H9 (cell line): ENCODE measurements at regions not wholly inside any gene's neighbourhood (a gene's known extent, or its start where the extent isn't known, plus 50 kb on each side); places are given as distances from the start of the nearest gene placed in this dataset.

Source experiments
- DNase-seq: peaks from one replicate; pipeline ENCODE4 v3.0.0-alpha.2; 2017
- H2AFZ ChIP-seq: one replicate; pipeline ENCODE4 v1.6.1; 2013; ENCODE audit warnings: mild to moderate bottlenecking, low read length, control low read depth, moderate library complexity
- H2AK5ac ChIP-seq: 2 replicates; pipeline ENCODE4 v1.6.1; 2013; ENCODE audit warnings: low read length, control low read depth, mixed read lengths; ENCODE audit not compliant: insufficient read length
- H2BK120ac ChIP-seq: one replicate; pipeline ENCODE4 v1.6.1; 2013; ENCODE audit warnings: low read depth, mild to moderate bottlenecking, low read length, control low read depth, inconsistent platforms; ENCODE audit not compliant: poor library complexity, severe bottlenecking
- H2BK12ac ChIP-seq: 2 replicates; pipeline ENCODE4 v1.6.1; 2013; ENCODE audit warnings: low read length, control low read depth, mixed read lengths, low read depth; ENCODE audit not compliant: insufficient read length
- H2BK15ac ChIP-seq: 2 replicates; pipeline ENCODE4 v1.6.1; 2013; ENCODE audit warnings: low read depth, low read length, control low read depth
- H2BK20ac ChIP-seq: one replicate; pipeline ENCODE4 v1.6.1; 2013; ENCODE audit warnings: low read depth, mild to moderate bottlenecking, low read length, control low read depth, inconsistent platforms; ENCODE audit not compliant: poor library complexity, severe bottlenecking
- H2BK5ac ChIP-seq: 2 replicates; pipeline ENCODE4 v1.6.1; 2013; ENCODE audit warnings: low read length, control low read depth, mixed read lengths; ENCODE audit not compliant: insufficient read length
- H3K14ac ChIP-seq: 2 replicates; pipeline ENCODE4 v1.6.1; 2013; ENCODE audit warnings: low read length, control low read depth; ENCODE audit not compliant: insufficient read depth
- H3K18ac ChIP-seq: 2 replicates; pipeline ENCODE4 v1.6.1; 2013; ENCODE audit warnings: low read depth, mild to moderate bottlenecking, mixed read lengths, low read length, control low read depth; ENCODE audit not compliant: insufficient read length
- H3K23ac ChIP-seq: 2 replicates; pipeline ENCODE4 v1.6.1; 2013; ENCODE audit warnings: low read length, control low read depth, mixed read lengths, low read depth; ENCODE audit not compliant: insufficient read length
- H3K23me2 ChIP-seq: 2 replicates; pipeline ENCODE4 v1.6.1; 2013; ENCODE audit warnings: low read depth, mild to moderate bottlenecking, mixed read lengths, low read length, control low read depth; ENCODE audit not compliant: insufficient read length, poor library complexity, severe bottlenecking
- H3K27ac ChIP-seq: 2 replicates; pipeline ENCODE4 v1.5.1; 2013; ENCODE audit warnings: low read length, control low read depth, mixed read lengths, low read depth; ENCODE audit not compliant: insufficient read length
- H3K27me3 ChIP-seq: 2 replicates; pipeline ENCODE4 v1.6.1; 2013; ENCODE audit warnings: low read length, control low read depth, inconsistent platforms; ENCODE audit not compliant: insufficient read depth
- H3K4ac ChIP-seq: 2 replicates; pipeline ENCODE4 v1.6.1; 2013; ENCODE audit warnings: low read depth, mild to moderate bottlenecking, control low read depth, inconsistent platforms, low read length, moderate library complexity
- H3K4me1 ChIP-seq: 2 replicates; pipeline ENCODE4 v1.6.1; 2013; ENCODE audit warnings: low read length, control low read depth, inconsistent platforms; ENCODE audit not compliant: insufficient read depth
- H3K4me2 ChIP-seq: 2 replicates; pipeline ENCODE4 v1.6.1; 2013; ENCODE audit warnings: low read length, control low read depth, mixed read lengths; ENCODE audit not compliant: insufficient read length, insufficient read depth
- H3K56ac ChIP-seq: 2 replicates; pipeline ENCODE4 v1.6.1; 2013; ENCODE audit warnings: low read depth, mild to moderate bottlenecking, mixed read lengths, low read length, control low read depth; ENCODE audit not compliant: insufficient read length
- H3K79me1 ChIP-seq: 2 replicates; pipeline ENCODE4 v1.6.1; 2013; ENCODE audit warnings: low read depth, mild to moderate bottlenecking, moderate library complexity, low read length, control low read depth, inconsistent platforms; ENCODE audit not compliant: insufficient read depth, poor library complexity, severe bottlenecking
- H3K79me2 ChIP-seq: 2 replicates; pipeline ENCODE4 v1.6.1; 2013; ENCODE audit warnings: low read length, control low read depth, inconsistent platforms; ENCODE audit not compliant: insufficient read depth
- H3K9ac ChIP-seq: 2 replicates; pipeline ENCODE4 v1.6.1; 2013; ENCODE audit warnings: low read length, control low read depth, mixed read lengths; ENCODE audit not compliant: insufficient read length; ENCODE audit errors: extremely low read depth
- H3K9me3 ChIP-seq: one replicate; pipeline ENCODE4 v1.6.1; 2013; ENCODE audit warnings: low read depth, low read length, inconsistent platforms; ENCODE audit not compliant: control insufficient read depth
- H3T11ph ChIP-seq: one replicate; pipeline ENCODE4 v1.6.1; 2013; ENCODE audit warnings: mild to moderate bottlenecking, low read length, control low read depth, inconsistent platforms
- H4K20me1 ChIP-seq: one replicate; pipeline ENCODE4 v1.6.1; 2013; ENCODE audit not compliant: control insufficient read depth, insufficient read length, insufficient read depth
- H4K5ac ChIP-seq: 2 replicates; pipeline ENCODE4 v1.6.1; 2013; ENCODE audit warnings: low read depth, mild to moderate bottlenecking, mixed read lengths, low read length, control low read depth; ENCODE audit not compliant: insufficient read length
- H4K8ac ChIP-seq: replicated peaks from 2 replicates; pipeline ENCODE4 v1.6.1; 2013; ENCODE audit warnings: low read length, control low read depth, mixed read lengths, low read depth; ENCODE audit not compliant: insufficient read length
- H4K91ac ChIP-seq: 2 replicates; pipeline ENCODE4 v1.6.1; 2013; ENCODE audit warnings: low read depth, mild to moderate bottlenecking, moderate library complexity, mixed read lengths, low read length, control low read depth; ENCODE audit not compliant: insufficient read length
- H3K27ac Mint-ChIP-seq, 3 experiments: 2 replicates in 2 of 3; 3 replicates in 1 of 3; pipeline ENCODE4 v1.8.0; 2020 to 2021; ENCODE audit warnings: mixed read lengths in 3 of 3, mild to moderate bottlenecking in 1 of 3, moderate library complexity in 1 of 3
- H3K27me3 Mint-ChIP-seq: 2 replicates; pipeline ENCODE4 v1.8.0; 2021; ENCODE audit warnings: low read depth, mild to moderate bottlenecking, moderate library complexity, mixed read lengths
- H3K36me3 Mint-ChIP-seq, 3 experiments: 2 replicates in 2 of 3; 3 replicates in 1 of 3; pipeline ENCODE4 v1.8.0; 2020 to 2021; ENCODE audit warnings: low read depth in 3 of 3, mixed read lengths in 3 of 3; ENCODE audit not compliant: insufficient read depth in 1 of 3
- H3K4me1 Mint-ChIP-seq, 2 experiments: 2 replicates each; pipeline ENCODE4 v1.8.0; 2020; ENCODE audit warnings: mixed read lengths in 2 of 2
- H3K4me3 Mint-ChIP-seq, 2 experiments: 2 replicates in 1 of 2; 3 replicates in 1 of 2; pipeline ENCODE4 v1.8.0; 2020 to 2021; ENCODE audit warnings: mild to moderate bottlenecking in 2 of 2, mixed read lengths in 2 of 2, moderate library complexity in 1 of 2
- H3K9me3 Mint-ChIP-seq, 2 experiments: 2 replicates in 1 of 2; 3 replicates in 1 of 2; pipeline ENCODE4 v1.8.0; 2020; ENCODE audit warnings: mild to moderate bottlenecking in 2 of 2, mixed read lengths in 2 of 2, moderate library complexity in 1 of 2
- CTCF ChIP-seq: fragments of 200-600 bp; sonication (generic); conservative IDR thresholded peaks from 3 replicates; pipeline ENCODE4 v1.8.0; 2021; ENCODE audit warnings: antibody characterized with exemption, mild to moderate bottlenecking
- WGBS: extraction: QIAGEN DNeasy Blood & Tissue Kit; methylation state at CpG from one replicate; pipeline ENCODE4 v1.1.7; 2013; ENCODE audit warnings: missing lambda C conversion rate, low lambda C conversion rate, mixed read lengths; ENCODE audit not compliant: insufficient read length; ENCODE audit errors: extremely low coverage; 5-methylcytosine and 5-hydroxymethylcytosine counted together

- H3K9ac ChIP-seq, result no peak overlapping the region
- H2BK5ac ChIP-seq, result no peak overlapping the region
- no peak overlapping the region for H2BK20ac ChIP-seq
- H3K79me1 ChIP-seq, result no peaks in the 10 kb centered on the region
- no peaks in the 10 kb centered on the region for H3K4me1 ChIP-seq
- peaks cover 7% of the 10 kb centered on the region for H3K9me3 ChIP-seq
- Mint-ChIP-seq H3K36me3 (peaks cover 16 to 28% (median 17%) of the 10 kb centered on the region in 3 experiments), H3K4me3 (no peak overlapping the region), H3K9me3 (peaks cover 24 to 29% of the 10 kb centered on the region in 2 experiments), H3K4me1 (no peaks in the 10 kb centered on the region), H3K27ac (no peak overlapping the region), H3K27me3 (peaks cover 2% of the 10 kb centered on the region; the same call in 1 of the 2 replicates)
- no peak for TF ChIP-seq CTCF
- no peak overlapping the region for H3K23ac ChIP-seq
- H3K4me2 ChIP-seq, result no peak overlapping the region
- no peak overlapping the region for H3T11ph ChIP-seq
- no peaks in the 10 kb centered on the region for H3K23me2 ChIP-seq
- no peaks in the 10 kb centered on the region for H4K20me1 ChIP-seq
- no peaks in the 10 kb centered on the region for H3K79me2 ChIP-seq
- H3K56ac ChIP-seq, result no peak overlapping the region
- no peak overlapping the region for H2BK120ac ChIP-seq
- no peak overlapping the region for H4K8ac ChIP-seq
- H4K5ac ChIP-seq, result no peak overlapping the region
- no peak overlapping the region for H3K27ac ChIP-seq
- no peak overlapping the region for H3K4ac ChIP-seq
- WGBS, result no CpG with 5 or more reads among the region's 2 CpGs
- H3K18ac ChIP-seq, result no peak overlapping the region
- no peaks in the 10 kb centered on the region for H3K27me3 ChIP-seq
- H2BK12ac ChIP-seq, result no peak overlapping the region
- no peak overlapping the region for H3K14ac ChIP-seq
- DNase-seq, result no peak
- no peak overlapping the region for H2AFZ ChIP-seq
- H4K91ac ChIP-seq, result no peak overlapping the region
- H2AK5ac ChIP-seq, result no peak overlapping the region
- H2BK15ac ChIP-seq, result no peak overlapping the region
Measured at GRCh38 chr12:29844667-29845066, 60.9 kb upstream of the TMTC1 start.
